T-helper 1 cell treated with Interleukin-12 subunit alpha and Interleukin-12 subunit beta and Interleukin-4 antibody, amounts not matched to agents 30 μg/mL and 1 μg/mL, for 36 hours (primary cell): ENCODE measurements at regions not wholly inside any gene's neighbourhood (a gene's known extent, or its start where the extent isn't known, plus 50 kb on each side); places are given as distances from the start of the nearest gene placed in this dataset.

Experiments used
- H3K27ac Mint-ChIP-seq: one replicate; pipeline ENCODE4 v1.8.0; 2021; ENCODE audit warnings: mild to moderate bottlenecking, mixed read lengths
- H3K27me3 Mint-ChIP-seq: one replicate; pipeline ENCODE4 v1.8.0; 2021; ENCODE audit warnings: low read depth, mixed read lengths
- H3K36me3 Mint-ChIP-seq: one replicate; pipeline ENCODE4 v1.8.0; 2021; ENCODE audit warnings: low read depth, mixed read lengths
- H3K4me1 Mint-ChIP-seq: one replicate; pipeline ENCODE4 v1.8.0; 2021; ENCODE audit warnings: low read depth, mixed read lengths
- H3K4me3 Mint-ChIP-seq: one replicate; pipeline ENCODE4 v1.8.0; 2021; ENCODE audit warnings: mild to moderate bottlenecking, moderate library complexity, mixed read lengths
- H3K9me3 Mint-ChIP-seq: one replicate; pipeline ENCODE4 v1.8.0; 2021; ENCODE audit warnings: mixed read lengths

DNA sequence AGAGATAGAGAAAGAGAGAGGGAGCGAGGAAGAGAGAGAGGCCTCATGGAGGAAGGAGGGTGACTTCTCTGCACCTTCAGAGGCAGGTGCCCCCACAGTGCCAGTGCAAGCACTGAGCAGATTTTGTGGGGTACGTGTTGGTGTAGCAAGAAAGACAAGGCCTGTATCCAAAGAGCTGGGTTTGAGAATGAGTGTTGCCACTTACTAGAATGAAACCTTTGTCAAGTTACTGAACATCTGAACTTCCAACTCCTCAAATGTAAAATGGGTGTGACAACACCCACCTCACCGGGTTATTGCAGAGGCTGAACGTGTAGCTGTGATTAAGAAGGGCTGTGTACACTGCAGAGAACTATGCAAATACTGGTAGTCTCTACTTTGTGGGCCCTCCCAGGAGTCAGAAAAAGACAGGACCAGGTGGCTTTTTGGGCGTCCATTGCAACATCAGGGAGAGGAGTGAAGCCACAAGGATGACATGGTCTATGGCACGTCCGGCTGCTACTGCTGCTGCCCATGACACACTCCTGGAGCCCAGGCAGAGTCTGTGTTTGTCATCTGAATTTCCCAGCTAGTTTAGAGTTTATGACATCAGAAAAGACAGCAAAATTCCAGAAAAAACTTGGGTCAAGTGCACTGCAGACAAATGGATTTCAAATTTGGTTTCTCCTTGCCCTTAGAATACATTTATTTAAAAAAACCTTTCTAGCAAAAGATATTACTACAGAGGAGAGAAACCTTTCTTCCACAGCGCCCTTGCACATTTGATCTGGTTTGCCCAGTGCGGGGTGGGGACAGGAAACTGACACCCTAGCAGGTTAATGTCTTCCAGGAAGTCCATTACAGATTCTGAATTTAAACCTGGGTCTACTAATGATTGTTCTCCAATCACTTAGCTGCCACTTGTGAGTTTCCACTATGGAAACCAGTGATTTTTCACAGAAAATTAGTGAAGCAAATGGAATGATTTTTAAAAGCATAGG, 54.0 kb upstream of the ATP12A start:
- H3K9me3 Mint-ChIP-seq, result no peaks in the 10 kb centered on the region
- H3K4me1 Mint-ChIP-seq, result peaks cover 42% of the 10 kb centered on the region
- H3K4me3 Mint-ChIP-seq, result peak overlapping the region; percentile 34
- no peaks in the 10 kb centered on the region for H3K27me3 Mint-ChIP-seq
- peak overlapping the region; percentile 96 for H3K27ac Mint-ChIP-seq
- no peaks in the 10 kb centered on the region for H3K36me3 Mint-ChIP-seq

DNA sequence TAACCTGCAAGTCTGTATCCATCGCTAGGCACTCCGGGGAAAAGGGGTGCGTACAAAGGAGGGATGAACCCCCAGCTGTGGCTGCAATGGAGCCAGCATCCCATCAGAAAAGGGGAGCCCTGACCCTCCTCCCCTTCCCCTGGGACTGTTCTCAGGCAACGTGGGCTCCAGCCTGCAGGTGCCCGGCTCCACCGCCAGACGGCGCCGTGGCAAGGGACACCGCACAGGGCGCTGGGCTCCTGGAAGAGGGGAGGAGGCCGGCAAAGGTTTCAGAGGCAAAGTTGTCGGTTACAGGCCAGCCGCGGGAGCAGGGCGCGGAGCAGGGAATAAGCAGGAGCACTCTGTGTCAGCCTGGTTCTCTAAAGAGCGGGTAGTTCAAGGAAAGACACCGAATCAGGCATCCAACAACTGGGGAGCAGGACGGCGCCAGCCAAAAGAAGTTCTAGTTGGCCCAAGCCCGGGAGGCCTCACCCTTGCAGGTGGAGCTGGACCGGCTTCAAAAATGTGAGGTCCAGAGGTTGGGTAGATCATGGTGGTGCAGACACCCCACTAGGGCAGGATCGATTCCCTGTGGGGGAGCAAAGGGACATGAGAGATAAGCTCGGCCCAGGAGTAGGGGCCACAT, 53.0 kb upstream of the ATP12A start:
- Mint-ChIP-seq H3K4me3 (no peak overlapping the region), H3K4me1 (peaks cover 42% of the 10 kb centered on the region), H3K27me3 (no peaks in the 10 kb centered on the region), H3K9me3 (no peaks in the 10 kb centered on the region), H3K27ac (peak overlapping the region; percentile 39), H3K36me3 (no peaks in the 10 kb centered on the region)

DNA sequence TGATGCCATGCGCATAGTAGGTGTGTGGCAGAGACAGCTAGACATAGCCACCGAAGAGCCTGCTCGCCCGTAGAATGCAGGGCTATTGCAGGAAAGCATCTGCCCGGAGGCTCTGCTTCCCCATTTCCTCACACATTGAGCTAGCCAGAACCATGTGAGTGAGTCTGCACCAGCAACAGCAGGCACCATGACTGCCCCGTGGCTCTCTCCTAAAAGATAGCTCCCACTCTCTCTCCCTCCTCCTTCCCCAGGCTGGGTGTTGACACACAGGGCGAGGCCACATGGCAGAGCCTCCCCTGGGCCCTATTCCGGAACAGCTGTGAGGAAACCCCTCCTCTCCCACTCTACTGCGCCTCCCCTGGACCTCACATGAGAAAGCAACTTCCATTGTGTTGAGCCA, 52.3 kb upstream of the ATP12A start:
- H3K4me1 Mint-ChIP-seq, result peaks cover 45% of the 10 kb centered on the region

DNA sequence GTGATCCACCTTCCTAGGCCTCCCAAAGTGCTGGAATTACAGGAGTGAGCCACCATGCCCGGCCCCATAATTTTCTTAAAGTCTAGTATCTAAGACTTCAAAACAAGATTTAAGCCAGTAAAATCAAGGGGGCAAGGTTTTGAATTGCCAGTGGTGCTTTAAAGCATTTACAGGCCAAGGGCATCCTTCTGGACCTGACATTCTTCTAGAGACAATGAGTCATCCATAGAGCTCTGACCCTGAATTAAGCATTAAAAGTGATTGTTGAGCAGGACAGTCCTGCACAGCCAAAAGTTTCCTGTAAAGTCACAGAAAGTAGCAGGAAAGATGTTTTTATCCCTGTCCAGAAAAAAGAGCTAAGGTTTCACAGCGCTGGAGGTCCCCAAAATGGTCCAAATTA, 50.9 kb upstream of the ATP12A start:
- H3K27me3 Mint-ChIP-seq, result no peaks in the 10 kb centered on the region
- H3K4me1 Mint-ChIP-seq, result peaks cover 43% of the 10 kb centered on the region
- H3K36me3 Mint-ChIP-seq, result no peaks in the 10 kb centered on the region
- H3K9me3 Mint-ChIP-seq, result no peaks in the 10 kb centered on the region
- no peak overlapping the region for H3K4me3 Mint-ChIP-seq
- H3K27ac Mint-ChIP-seq, result no peak overlapping the region

More for the DNA sequence above, 52.3 kb upstream of the ATP12A start:
- Mint-ChIP-seq H3K9me3 (no peaks in the 10 kb centered on the region), H3K4me3 (no peak overlapping the region), H3K36me3 (no peaks in the 10 kb centered on the region), H3K27me3 (no peaks in the 10 kb centered on the region), H3K27ac (peak overlapping the region; percentile 7)

DNA sequence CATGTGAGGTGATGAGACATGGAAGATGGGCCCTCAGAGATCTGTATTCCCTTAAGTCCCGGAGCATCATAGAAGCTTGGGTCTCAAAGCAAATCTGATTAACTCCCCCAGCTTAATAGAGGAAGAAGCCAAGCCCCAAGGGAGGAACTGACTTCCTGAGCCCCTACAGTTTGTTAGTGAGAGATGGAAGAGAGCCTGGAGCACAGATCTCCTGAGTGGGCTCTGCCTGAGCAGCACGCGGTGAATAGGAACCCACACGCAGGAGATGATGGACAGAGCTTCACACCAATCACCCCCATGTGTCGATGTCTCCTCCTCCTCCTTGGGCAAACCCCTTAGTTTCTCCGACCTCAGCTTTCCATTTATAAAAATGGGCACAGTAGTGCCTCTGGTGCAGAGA, 50.1 kb upstream of the ATP12A start:
- H3K4me3 Mint-ChIP-seq, result no peak overlapping the region
- no peaks in the 10 kb centered on the region for H3K27me3 Mint-ChIP-seq
- no peaks in the 10 kb centered on the region for H3K36me3 Mint-ChIP-seq
- H3K27ac Mint-ChIP-seq, result no peak overlapping the region
- no peaks in the 10 kb centered on the region for H3K9me3 Mint-ChIP-seq
- H3K4me1 Mint-ChIP-seq, result peaks cover 35% of the 10 kb centered on the region
